ENCODE measurements at regions not wholly inside any gene's neighbourhood (a gene's known extent, or its start where the extent isn't known, plus 50 kb on each side); places are given as distances from the start of the nearest gene placed in this dataset.

DNA sequence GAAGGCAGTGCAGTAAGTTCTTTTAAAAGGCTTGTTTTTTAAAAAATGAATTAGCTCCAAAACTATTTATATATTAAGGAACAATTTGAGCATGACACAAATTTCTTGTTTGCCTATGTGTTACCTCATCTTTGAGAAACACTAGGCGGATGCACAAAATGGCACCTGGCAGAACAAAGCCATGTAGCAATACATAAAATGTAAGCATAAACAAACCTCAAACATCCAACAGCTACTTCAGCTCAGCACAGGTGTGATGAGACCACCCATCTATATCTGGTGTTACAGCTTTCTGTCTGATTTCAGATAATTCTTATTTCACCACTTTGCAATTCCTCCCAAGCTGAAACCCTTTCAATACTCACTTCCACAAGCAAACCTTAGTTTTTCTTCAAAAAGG, 221.2 kb upstream of the CNTN6 start:
- TF ChIP-seq, protein P1, sequence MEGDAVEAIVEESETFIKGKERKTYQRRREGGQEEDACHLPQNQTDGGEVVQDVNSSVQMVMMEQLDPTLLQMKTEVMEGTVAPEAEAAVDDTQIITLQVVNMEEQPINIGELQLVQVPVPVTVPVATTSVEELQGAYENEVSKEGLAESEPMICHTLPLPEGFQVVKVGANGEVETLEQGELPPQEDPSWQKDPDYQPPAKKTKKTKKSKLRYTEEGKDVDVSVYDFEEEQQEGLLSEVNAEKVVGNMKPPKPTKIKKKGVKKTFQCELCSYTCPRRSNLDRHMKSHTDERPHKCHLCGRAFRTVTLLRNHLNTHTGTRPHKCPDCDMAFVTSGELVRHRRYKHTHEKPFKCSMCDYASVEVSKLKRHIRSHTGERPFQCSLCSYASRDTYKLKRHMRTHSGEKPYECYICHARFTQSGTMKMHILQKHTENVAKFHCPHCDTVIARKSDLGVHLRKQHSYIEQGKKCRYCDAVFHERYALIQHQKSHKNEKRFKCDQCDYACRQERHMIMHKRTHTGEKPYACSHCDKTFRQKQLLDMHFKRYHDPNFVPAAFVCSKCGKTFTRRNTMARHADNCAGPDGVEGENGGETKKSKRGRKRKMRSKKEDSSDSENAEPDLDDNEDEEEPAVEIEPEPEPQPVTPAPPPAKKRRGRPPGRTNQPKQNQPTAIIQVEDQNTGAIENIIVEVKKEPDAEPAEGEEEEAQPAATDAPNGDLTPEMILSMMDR (IDR thresholded peaks at IDR 0.05; ENCODE audit: insufficient read depth, low read depth, low read length) = no peak
- no peak for DNase-seq (ENCODE audit: low read depth)
- H3K4me3 ChIP-seq (ENCODE audit: low read depth, low read length) = no peak overlapping the region

DNA sequence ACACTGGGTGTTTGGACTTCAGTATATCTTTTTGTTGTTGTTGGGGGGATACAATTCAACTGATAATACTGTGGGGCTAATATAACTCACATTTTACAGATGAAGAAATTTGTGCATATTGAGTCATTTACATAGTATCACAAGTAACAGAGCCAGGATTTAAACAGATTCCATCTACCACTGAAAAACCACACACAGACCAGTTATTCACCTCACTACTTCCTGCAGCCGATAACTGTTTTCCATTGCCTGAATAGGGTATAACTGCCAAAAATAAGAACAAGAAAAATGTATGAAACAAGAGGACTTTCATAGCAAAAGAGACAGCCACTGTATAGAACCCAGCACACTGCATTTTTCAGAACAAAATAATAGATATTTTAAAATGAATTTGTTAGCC, 215.8 kb upstream of the CNTN6 start:
- no peak for DNase-seq (ENCODE audit: low read depth)
- no peak overlapping the region for H3K4me3 ChIP-seq (ENCODE audit: low read depth, low read length)
- TF ChIP-seq, protein P1 (IDR thresholded peaks at IDR 0.05; ENCODE audit: insufficient read depth, low read depth, low read length) = no peak

DNA sequence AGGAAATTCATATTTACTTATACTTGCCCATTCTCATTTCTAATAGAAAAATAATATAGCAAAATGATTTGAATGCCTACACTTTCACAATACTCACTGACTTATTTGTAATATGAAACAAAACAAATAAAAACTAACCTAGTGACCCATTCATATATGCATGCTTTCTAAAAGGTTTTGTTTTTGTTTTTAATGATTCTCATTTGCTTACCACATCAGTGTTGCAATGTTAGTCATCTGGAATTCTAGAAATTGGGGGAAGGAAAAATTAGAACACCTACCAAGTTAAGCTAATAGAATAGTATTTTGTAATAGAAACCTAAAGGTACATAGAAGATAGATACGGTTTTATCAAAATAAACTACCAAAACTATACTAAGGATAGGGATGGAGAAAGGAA, 214.1 kb upstream of the CNTN6 start:
- no peak overlapping the region for H3K4me3 ChIP-seq (ENCODE audit: low read depth, low read length)
- DNase-seq (ENCODE audit: low read depth) = peak; percentile 40
- TF ChIP-seq, protein P1 (IDR thresholded peaks at IDR 0.05; ENCODE audit: insufficient read depth, low read depth, low read length) = no peak

DNA sequence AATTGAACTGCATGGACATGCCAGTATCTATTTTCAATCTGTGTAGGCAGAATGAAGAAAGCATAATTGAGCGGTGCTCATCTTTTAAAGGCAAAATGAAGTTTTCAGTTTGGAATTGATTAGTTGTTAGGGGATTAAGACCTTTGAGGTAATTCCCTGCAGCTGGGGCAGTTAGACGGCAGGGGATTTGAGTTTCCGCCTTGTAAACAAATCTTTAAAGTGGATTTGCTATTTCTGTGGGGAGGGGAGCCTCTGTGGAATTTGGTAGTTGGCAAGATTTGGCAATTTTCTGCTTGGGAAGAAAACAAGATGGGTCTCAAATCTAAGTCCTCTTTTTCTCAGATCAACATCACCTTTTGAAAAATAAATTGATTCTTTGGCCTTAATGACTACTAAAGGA, 212.5 kb upstream of the CNTN6 start:
- no peak overlapping the region for H3K4me3 ChIP-seq (ENCODE audit: low read depth, low read length)
- DNase-seq (ENCODE audit: low read depth) = no peak
- TF ChIP-seq, protein P1 (IDR thresholded peaks at IDR 0.05; ENCODE audit: insufficient read depth, low read depth, low read length) = no peak

DNA sequence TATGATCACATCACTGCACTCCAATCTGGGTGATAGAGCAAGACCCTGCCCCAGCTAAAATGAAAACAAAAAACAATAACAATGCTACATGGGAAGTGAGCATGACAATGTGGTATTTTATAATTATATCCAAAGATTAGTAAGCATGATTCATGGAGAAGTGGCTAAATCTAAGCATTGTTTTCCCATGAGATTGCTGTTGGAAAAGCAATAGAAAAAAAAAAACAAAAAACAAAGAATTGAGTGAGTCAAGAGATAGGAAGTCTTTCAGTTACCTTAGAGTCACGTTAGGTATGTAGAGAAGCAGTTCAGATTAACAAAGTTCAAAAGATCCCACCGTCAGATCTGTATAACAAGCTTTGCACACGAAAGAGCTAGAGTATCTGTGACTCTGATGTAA, 210.3 kb upstream of the CNTN6 start:
- peak; percentile 45 for DNase-seq (ENCODE audit: low read depth)

DNA sequence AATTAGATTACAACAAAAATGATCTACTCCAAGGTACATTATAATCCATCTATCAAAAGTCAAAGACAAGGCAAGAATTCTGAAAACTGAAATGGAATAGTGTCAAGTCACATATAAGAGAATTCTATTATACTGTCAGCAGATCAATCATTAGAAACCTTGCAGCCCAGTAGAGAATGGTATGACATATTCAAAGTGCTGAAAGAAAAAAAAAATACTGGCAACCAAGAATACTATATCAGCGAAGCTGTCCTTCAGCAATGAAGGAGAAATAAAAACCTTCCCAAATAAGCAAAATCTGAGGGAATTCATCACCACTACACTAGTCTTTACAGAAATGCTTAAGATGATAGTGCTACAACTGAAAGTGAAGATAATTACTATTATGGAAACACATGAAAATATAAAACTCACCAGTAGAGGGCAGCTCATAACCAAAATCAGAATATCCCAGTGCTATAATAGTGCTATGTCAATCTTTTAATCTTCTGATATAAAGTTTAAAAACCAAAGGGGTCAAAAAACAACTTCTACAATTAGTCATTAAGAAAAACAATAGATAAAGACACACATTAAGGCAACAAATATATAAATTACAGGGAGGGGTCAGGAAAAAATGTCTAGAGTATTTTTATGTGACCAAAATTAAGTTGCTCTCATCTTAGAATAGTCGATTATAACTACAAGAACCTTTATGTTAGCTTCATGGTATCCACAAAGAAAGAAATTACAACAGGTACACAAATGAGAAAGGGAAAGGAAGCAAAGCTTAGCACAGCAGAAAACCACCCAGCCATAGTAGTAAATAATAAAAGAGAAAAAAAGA, 190.7 kb upstream of the CNTN6 start:
- DNase-seq (ENCODE audit: low read depth) = no peak

More for the DNA sequence above, 210.3 kb upstream of the CNTN6 start:
- H3K4me3 ChIP-seq (ENCODE audit: low read depth, low read length) = no peak overlapping the region
- TF ChIP-seq, protein P1 (IDR thresholded peaks at IDR 0.05; ENCODE audit: insufficient read depth, low read depth, low read length) = no peak

More for the DNA sequence above, 190.7 kb upstream of the CNTN6 start:
- no peak overlapping the region for H3K4me3 ChIP-seq (ENCODE audit: low read depth, low read length)
- TF ChIP-seq, protein P1 (IDR thresholded peaks at IDR 0.05; ENCODE audit: insufficient read depth, low read depth, low read length) = peak; percentile 47
